Cardiac muscle cell (in vitro differentiated cells and primary cell): ENCODE measurements at regions not wholly inside any gene's neighbourhood (a gene's known extent, or its start where the extent isn't known, plus 50 kb on each side); places are given as distances from the start of the nearest gene placed in this dataset.

Source experiments
- DNase-seq, 2 donors: peaks; one replicate each; pipeline versions ENCODE4 v3.0.0 to v3.0.0-alpha.2; 2010 to 2017; ENCODE audit warnings: low read depth in 1 of 2, low spot score in 1 of 2
- H3K27ac ChIP-seq: fragments of 200-600 bp; sonication (generic); 2 replicates; pipeline ENCODE4 v1.5.1; 2016
- H3K27me3 ChIP-seq: fragments of 200-600 bp; sonication (generic); 2 replicates; pipeline ENCODE4 v1.6.0; 2016; ENCODE audit warnings: control low read depth
- H3K36me3 ChIP-seq: fragments of 200-600 bp; sonication (generic); 2 replicates; pipeline ENCODE4 v1.5.1; 2016; ENCODE audit warnings: control low read depth
- H3K4me1 ChIP-seq: fragments of 200-600 bp; sonication (generic); 2 replicates; pipeline ENCODE4 v1.8.1; 2017; ENCODE audit warnings: low read depth, mild to moderate bottlenecking, mixed run types
- H3K4me3 ChIP-seq: fragments of 200-600 bp; sonication (generic); 2 replicates; pipeline ENCODE4 v1.5.1; 2016; ENCODE audit warnings: mild to moderate bottlenecking
- H3K9me3 ChIP-seq: fragments of 200-600 bp; sonication (generic); 2 replicates; pipeline ENCODE4 v1.5.1; 2017; ENCODE audit warnings: low read depth, mild to moderate bottlenecking, control low read depth
- TF ChIP-seq, protein P1 (sequence below): IDR thresholded peaks from 2 replicates; pipeline ENCODE4 v1.5.1; 2012; ENCODE audit warnings: low read depth, mild to moderate bottlenecking, low read length

DNA sequence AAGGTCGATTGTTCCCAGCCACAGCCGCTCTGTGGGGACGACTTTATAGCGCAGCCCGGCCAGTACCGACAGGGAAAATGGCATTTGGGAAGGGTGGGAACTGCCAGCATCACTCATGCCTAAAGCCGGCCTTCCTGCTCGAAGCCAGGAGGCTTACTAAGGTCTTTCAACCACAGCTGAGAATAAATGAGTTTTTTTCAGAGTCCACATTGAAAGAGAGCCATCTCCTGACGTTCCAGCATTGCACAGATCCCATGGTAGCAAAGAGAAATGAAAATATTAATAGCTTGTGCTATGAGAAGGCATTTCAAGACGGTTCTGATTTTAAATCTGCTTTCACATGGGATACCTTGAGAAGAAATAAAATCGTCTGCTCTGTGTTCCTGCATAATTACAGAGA, 230.2 kb upstream of the IGF1R start:
- DNase-seq = no peak
- Histone ChIP-seq H3K27me3 (peaks cover 29% of the 10 kb centered on the region), H3K9me3 (no peaks in the 10 kb centered on the region), H3K36me3 (no peaks in the 10 kb centered on the region), H3K27ac (no peak overlapping the region), H3K4me3 (no peak overlapping the region), H3K4me1 (no peaks in the 10 kb centered on the region)
- TF ChIP-seq, protein P1, sequence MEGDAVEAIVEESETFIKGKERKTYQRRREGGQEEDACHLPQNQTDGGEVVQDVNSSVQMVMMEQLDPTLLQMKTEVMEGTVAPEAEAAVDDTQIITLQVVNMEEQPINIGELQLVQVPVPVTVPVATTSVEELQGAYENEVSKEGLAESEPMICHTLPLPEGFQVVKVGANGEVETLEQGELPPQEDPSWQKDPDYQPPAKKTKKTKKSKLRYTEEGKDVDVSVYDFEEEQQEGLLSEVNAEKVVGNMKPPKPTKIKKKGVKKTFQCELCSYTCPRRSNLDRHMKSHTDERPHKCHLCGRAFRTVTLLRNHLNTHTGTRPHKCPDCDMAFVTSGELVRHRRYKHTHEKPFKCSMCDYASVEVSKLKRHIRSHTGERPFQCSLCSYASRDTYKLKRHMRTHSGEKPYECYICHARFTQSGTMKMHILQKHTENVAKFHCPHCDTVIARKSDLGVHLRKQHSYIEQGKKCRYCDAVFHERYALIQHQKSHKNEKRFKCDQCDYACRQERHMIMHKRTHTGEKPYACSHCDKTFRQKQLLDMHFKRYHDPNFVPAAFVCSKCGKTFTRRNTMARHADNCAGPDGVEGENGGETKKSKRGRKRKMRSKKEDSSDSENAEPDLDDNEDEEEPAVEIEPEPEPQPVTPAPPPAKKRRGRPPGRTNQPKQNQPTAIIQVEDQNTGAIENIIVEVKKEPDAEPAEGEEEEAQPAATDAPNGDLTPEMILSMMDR = no peak

DNA sequence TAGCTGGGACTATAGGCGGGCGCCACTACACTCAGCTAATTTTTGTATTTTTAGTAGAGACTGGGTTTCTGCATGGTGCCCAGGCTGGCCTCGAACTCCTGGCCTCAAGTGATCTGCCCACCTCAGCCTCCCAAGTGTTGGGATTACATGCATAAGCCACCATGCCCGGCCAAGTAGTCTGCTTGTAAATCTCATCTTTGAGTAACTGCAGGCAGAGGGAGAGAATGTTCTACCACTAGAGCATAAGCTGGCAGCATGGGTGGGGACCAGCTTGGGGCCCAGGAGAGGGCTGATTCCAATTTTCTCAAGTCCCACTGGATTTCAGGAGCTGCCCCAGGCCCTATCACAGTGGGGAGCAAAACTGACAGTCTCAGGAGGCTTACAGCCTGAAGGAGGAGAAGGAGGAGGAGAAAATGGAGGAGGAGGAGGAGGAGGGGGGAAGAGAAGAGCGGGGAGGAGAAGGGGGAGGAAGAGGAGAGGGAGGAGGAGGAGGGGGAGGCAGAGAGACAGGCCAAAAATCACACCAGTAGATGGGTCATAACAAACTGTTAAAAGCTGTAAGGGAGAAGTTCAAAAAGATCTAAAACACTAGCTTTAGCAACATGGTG, 229.1 kb upstream of the IGF1R start:
- no peaks in the 10 kb centered on the region for H3K9me3 ChIP-seq
- TF ChIP-seq, protein P1 = no peak
- peaks cover 41% of the 10 kb centered on the region for H3K27me3 ChIP-seq
- no peak overlapping the region for H3K4me3 ChIP-seq
- H3K4me1 ChIP-seq = no peaks in the 10 kb centered on the region
- H3K36me3 ChIP-seq = no peaks in the 10 kb centered on the region
- no peak for DNase-seq
- H3K27ac ChIP-seq = no peak overlapping the region

DNA sequence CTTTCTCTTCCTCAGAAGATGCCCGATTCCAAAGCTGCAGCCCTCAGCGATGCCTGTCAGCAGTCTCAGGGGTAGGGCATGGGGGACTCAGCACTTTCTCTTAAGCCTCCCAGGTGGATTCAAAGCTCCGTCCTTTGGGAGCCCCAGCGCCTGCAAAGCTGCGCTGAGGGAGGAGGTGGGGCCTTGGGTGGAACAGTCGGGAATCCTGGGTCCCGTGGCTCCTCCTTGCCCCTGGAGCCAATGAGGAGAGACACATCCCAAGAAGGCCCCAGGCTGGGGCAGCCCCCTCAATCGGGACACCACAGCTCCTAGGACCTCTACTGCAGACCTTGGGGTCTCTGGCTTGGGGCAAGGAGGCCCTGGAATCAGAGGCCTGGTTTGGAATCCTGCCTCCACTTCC, 227.5 kb upstream of the IGF1R start:
- DNase-seq = no peak
- Histone ChIP-seq H3K27ac (no peak overlapping the region), H3K4me3 (no peak overlapping the region), H3K27me3 (peaks cover 55% of the 10 kb centered on the region), H3K9me3 (no peaks in the 10 kb centered on the region), H3K4me1 (no peaks in the 10 kb centered on the region), H3K36me3 (no peaks in the 10 kb centered on the region)
- TF ChIP-seq, protein P1 = no peak

DNA sequence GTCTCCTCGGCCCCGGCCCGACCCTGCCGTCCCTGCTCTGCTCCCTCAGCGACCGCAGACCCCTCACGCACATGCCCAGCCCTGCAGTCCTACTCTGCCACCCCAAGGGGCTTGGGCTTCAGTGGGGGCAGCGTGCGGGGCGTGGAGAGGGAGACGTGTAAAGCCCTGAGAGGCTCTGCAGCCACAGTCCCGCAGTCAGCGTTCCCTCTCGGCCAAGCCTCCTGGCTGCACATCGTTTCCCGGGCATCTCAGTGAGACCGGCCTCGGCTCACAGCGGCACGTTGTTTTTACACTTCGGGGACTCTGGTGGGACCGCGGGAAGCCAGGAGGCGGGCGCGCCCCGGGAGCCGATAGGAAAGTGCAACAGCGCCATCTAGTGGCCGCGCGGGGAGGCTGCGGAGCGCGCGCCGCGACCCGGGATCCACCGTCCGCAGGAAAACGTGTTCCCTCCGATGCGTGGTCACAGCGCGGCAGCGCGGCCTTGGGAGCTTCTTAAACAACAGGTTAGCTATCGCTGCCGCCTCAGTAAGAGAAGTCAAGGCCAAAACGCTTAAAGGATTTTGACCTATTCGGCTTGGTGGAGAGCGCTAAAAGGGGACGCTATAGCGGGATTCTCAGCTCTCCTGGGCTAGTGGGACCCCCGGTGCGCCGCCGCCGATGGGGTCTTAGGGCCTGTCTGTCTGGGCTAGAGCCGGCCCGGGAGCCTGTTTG, 226.8 kb upstream of the IGF1R start:
- TF ChIP-seq, protein P1 = peak; percentile 97
- peak overlapping the region; percentile 19 for H3K4me3 ChIP-seq
- no peaks in the 10 kb centered on the region for H3K36me3 ChIP-seq
- H3K27me3 ChIP-seq = peaks cover 62% of the 10 kb centered on the region
- no peaks in the 10 kb centered on the region for H3K4me1 ChIP-seq
- no peaks in the 10 kb centered on the region for H3K9me3 ChIP-seq
- H3K27ac ChIP-seq = no peak overlapping the region
- DNase-seq = peak; percentile 54 to 85

DNA sequence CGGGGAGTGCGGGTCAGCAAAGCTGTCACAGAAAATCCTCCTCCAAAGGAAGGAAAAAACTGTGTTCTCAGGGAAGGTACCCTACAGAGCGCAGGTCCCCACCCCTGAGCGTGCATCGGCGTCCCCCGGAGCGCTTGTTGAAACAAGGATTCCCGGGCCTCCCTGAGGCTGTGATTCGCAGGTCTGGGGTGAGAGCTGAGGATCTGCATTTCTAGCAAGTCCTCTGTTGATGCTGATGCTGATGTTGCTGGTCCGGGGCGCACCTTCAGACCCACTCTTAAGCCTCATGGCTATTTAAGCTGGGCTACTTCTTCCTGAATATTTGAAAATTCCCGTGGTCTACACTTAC, 226.2 kb upstream of the IGF1R start:
- no peak for DNase-seq
- H3K4me3 ChIP-seq = no peak overlapping the region
- H3K4me1 ChIP-seq = no peaks in the 10 kb centered on the region
- H3K27me3 ChIP-seq = peaks cover 68% of the 10 kb centered on the region
- H3K27ac ChIP-seq = no peak overlapping the region
- TF ChIP-seq, protein P1 = no peak
- H3K36me3 ChIP-seq = no peaks in the 10 kb centered on the region
- H3K9me3 ChIP-seq = no peaks in the 10 kb centered on the region
